Erythroblast (primary cell): ENCODE measurements at regions not wholly inside any gene's neighbourhood (a gene's known extent, or its start where the extent isn't known, plus 50 kb on each side); places are given as distances from the start of the nearest gene placed in this dataset.

Experiments
- GATA1 ChIP-seq: IDR thresholded peaks from 2 replicates; pipeline ENCODE4 v1.6.1; 2011; ENCODE audit warnings: low read depth, mild to moderate bottlenecking, control low read depth, low read length, moderate library complexity
- POLR2A ChIP-seq: IDR thresholded peaks from 2 replicates; pipeline ENCODE4 v1.6.1; 2011; ENCODE audit warnings: mild to moderate bottlenecking, low read length

- TF ChIP-seq POLR2A = no peak
- no peak for TF ChIP-seq GATA1
Observed at GRCh38 chr3:25023876-25024275, 404.2 kb upstream of the RARB start.
